Testis (tissue), 2 donors: ENCODE measurements at regions not wholly inside any gene's neighbourhood (a gene's known extent, or its start where the extent isn't known, plus 50 kb on each side); places are given as distances from the start of the nearest gene placed in this dataset.

Experiments
- DNase-seq: peaks from one replicate; pipeline ENCODE4 v3.0.0-alpha.2; 2019
- H3K27ac ChIP-seq, 2 donors: fragments of 200-600 bp; sonication (generic); one replicate each; pipeline ENCODE4 v1.5.1; 2019
- H3K27me3 ChIP-seq: fragments of 200-600 bp; sonication (generic); one replicate; pipeline ENCODE4 v1.5.1; 2019
- H3K36me3 ChIP-seq: fragments of 200-600 bp; sonication (generic); one replicate; pipeline ENCODE4 v1.5.1; 2017; ENCODE audit warnings: low read depth; ENCODE audit errors: missing control alignments
- H3K4me1 ChIP-seq: fragments of 200-600 bp; sonication (generic); one replicate; pipeline ENCODE4 v1.5.1; 2019
- H3K4me3 ChIP-seq, 2 donors: fragments of 200-600 bp; sonication (generic); one replicate each; pipeline ENCODE4 v1.5.1; 2017 to 2019
- H3K9me3 ChIP-seq: fragments of 200-600 bp; sonication (generic); one replicate; pipeline ENCODE4 v1.5.1; 2017
- POLR2A ChIP-seq: fragments of 450-650 bp; IDR thresholded peaks from one replicate; pipeline ENCODE4 v1.6.1; 2017; ENCODE audit warnings: antibody characterized with exemption, mild to moderate bottlenecking, moderate library complexity
- WGBS, 2 donors: methylation state at CpG; one replicate each; pipeline ENCODE4 v1.1.5; 2018; 5-methylcytosine and 5-hydroxymethylcytosine counted together
- intact Hi-C: fragments of 100-400 bp; cut with DNase I; formaldehyde crosslinking; loops from one replicate; pipeline ENCODE4 v1.15.1; 2023; ENCODE audit warnings: low total_unique reads
- TF ChIP-seq, protein P1 (sequence below), 3 experiments: fragments of 450-650 bp in 2 of 3; fragments of 200-600 bp in 1 of 3; sonication (generic) in 1 of 3; IDR thresholded peaks; one replicate each; pipeline ENCODE4 v1.5.1; 2016 to 2019; ENCODE audit warnings: antibody characterized with exemption in 3 of 3, mild to moderate bottlenecking in 2 of 3, moderate library complexity in 1 of 3

DNA sequence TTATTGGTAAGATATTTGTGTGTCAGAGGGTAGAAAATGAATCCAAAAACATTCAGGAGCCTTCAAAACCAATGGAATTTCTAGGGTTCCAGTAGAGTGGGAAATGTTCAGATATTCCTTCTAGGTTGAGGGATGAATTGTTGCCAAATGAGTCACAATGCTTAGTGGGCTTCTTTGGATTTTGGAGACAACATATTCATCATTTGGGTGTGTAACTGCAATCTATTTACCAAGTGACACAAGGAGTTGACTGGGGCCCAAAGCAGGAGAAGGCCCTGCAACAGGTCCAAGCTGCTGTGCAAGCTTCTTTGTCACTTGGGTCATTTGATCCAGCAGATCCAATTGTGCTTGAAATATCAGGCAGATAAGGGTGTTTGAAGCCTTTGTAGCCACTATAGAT, 551.5 kb upstream of the PITX2 start:
- no peak overlapping the region for H3K4me3 ChIP-seq
- no peaks in the 10 kb centered on the region for H3K27me3 ChIP-seq
- no peak for DNase-seq
- H3K27ac ChIP-seq, result no peak overlapping the region
- TF ChIP-seq, protein P1, sequence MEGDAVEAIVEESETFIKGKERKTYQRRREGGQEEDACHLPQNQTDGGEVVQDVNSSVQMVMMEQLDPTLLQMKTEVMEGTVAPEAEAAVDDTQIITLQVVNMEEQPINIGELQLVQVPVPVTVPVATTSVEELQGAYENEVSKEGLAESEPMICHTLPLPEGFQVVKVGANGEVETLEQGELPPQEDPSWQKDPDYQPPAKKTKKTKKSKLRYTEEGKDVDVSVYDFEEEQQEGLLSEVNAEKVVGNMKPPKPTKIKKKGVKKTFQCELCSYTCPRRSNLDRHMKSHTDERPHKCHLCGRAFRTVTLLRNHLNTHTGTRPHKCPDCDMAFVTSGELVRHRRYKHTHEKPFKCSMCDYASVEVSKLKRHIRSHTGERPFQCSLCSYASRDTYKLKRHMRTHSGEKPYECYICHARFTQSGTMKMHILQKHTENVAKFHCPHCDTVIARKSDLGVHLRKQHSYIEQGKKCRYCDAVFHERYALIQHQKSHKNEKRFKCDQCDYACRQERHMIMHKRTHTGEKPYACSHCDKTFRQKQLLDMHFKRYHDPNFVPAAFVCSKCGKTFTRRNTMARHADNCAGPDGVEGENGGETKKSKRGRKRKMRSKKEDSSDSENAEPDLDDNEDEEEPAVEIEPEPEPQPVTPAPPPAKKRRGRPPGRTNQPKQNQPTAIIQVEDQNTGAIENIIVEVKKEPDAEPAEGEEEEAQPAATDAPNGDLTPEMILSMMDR (IDR thresholded peaks at IDR 0.05), result no peak
- TF ChIP-seq POLR2A, result no peak
- H3K4me1 ChIP-seq, result no peaks in the 10 kb centered on the region
- intact Hi-C loops, result no loop called here
- H3K9me3 ChIP-seq, result no peaks in the 10 kb centered on the region
- no peaks in the 10 kb centered on the region for H3K36me3 ChIP-seq

DNA sequence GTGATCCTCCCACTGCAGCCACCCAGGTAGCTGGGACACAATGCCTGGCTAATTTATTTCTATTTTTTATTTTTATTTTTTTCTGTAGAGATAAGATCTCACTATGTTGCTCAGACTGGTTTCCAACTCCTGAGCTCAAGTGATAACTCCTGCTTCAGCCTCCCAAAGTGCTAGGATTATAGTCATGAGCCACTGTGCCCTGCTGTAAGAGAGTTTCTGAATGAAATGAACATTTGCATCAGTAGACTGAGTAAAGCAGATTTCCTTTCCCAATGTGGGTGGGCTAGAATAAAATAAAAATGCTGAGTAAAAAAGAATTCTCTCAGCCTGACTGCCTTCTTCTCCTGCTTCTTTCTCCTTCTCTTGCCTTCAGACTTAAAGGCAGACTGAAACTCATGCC, 555.4 kb upstream of the PITX2 start:
- no peaks in the 10 kb centered on the region for H3K36me3 ChIP-seq
- no peak overlapping the region for H3K4me3 ChIP-seq
- TF ChIP-seq POLR2A, result no peak
- TF ChIP-seq, protein P1 (IDR thresholded peaks at IDR 0.05), result no peak
- intact Hi-C loops, result no loop called here
- no peaks in the 10 kb centered on the region for H3K27me3 ChIP-seq
- no peak overlapping the region for H3K27ac ChIP-seq
- H3K9me3 ChIP-seq, result no peaks in the 10 kb centered on the region
- no peaks in the 10 kb centered on the region for H3K4me1 ChIP-seq
- no peak for DNase-seq

DNA sequence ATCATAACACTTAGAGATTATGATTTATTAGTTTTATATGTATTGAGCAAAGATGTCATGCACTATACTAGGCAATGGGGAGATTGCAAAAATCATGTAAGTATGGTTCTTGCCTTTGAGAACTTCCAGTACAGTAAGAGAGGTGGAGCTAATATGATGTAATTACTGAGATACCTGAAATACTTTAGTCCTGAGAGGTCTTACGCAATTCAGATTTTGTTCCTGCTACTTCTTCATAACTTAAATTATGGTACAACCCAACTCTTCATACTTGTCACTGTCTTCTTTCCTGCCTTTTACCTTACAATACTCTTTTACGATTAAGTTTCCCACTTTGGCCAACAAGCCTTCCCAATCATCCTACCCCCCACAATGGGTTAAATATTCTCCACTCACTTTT, 564.2 kb upstream of the PITX2 start:
- no peaks in the 10 kb centered on the region for H3K4me1 ChIP-seq
- H3K27me3 ChIP-seq, result no peaks in the 10 kb centered on the region
- no peaks in the 10 kb centered on the region for H3K36me3 ChIP-seq
- TF ChIP-seq, protein P1 (IDR thresholded peaks at IDR 0.05), result no peak
- no peak for TF ChIP-seq POLR2A
- no peak overlapping the region for H3K4me3 ChIP-seq
- DNase-seq, result no peak
- intact Hi-C loops, result no loop called here
- H3K27ac ChIP-seq, result no peak overlapping the region
- 84 to 87% methylated on average over 2 of the region's 2 CpGs for WGBS, 2 donors
- H3K9me3 ChIP-seq, result no peaks in the 10 kb centered on the region

DNA sequence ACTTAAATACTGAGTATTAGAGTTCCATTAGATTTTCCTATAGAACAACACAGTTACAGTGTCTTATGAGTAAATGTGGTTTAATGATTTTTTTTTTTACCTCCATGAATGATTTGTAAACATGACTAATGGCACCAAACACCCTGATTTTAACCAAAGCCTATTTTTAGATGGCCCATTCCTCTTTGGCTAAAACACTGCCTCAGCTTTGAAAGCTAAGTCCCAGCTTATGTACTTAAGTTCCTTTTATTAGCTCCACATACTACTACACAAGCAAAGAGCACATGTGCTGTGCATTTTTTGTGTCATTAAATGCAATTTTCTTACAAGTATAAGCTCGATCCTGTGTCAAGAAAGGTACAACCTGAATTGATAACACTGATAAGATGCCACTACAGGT, 575.6 kb upstream of the PITX2 start:
- Histone ChIP-seq H3K27ac (no peak overlapping the region), H3K4me3 (no peak overlapping the region), H3K36me3 (no peaks in the 10 kb centered on the region), H3K4me1 (no peaks in the 10 kb centered on the region), H3K27me3 (no peaks in the 10 kb centered on the region), H3K9me3 (no peaks in the 10 kb centered on the region)
- TF ChIP-seq POLR2A, result no peak
- TF ChIP-seq, protein P1 (IDR thresholded peaks at IDR 0.05), result no peak
- DNase-seq, result no peak
- WGBS, 2 donors, result 72 to 81% methylated on average over 1 of the region's 1 CpG
- intact Hi-C loops, result no loop called here

DNA sequence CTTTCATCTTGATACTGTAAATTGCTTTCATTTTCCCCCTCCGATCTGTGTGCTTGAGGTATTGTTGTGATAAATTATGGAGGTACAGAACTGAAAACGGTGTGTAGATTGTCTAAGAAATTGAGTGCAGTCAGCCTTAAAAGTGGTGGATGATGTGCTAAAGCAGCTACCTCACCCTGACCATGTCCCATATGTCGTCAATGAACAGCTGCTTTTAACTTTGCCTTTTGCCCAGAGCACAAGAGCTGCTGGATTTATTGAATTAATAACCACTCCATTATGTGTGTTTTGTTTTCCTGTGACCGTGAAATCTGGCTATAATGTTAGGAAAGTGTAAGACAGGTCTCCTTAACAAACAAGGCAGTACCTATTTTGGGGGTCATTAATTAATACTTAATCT, 581.9 kb upstream of the PITX2 start:
- no peak for DNase-seq
- intact Hi-C loops, result no loop called here
- WGBS, 2 donors, result 40 to 41% methylated on average over 4 of the region's 4 CpGs
- H3K36me3 ChIP-seq, result no peaks in the 10 kb centered on the region
- no peaks in the 10 kb centered on the region for H3K4me1 ChIP-seq
- H3K9me3 ChIP-seq, result no peaks in the 10 kb centered on the region
- H3K4me3 ChIP-seq, result no peak overlapping the region
- no peak for TF ChIP-seq POLR2A
- TF ChIP-seq, protein P1 (IDR thresholded peaks at IDR 0.05), result no peak
- no peak overlapping the region for H3K27ac ChIP-seq
- H3K27me3 ChIP-seq, result no peaks in the 10 kb centered on the region
